OCI-LY7 (cell line): ENCODE measurements at regions not wholly inside any gene's neighbourhood (a gene's known extent, or its start where the extent isn't known, plus 50 kb on each side); places are given as distances from the start of the nearest gene placed in this dataset.

ENCODE experiments used
- CTCF ChIP-seq: fragments of 200-600 bp; sonication (generic); conservative IDR thresholded peaks from 2 replicates; pipeline ENCODE4 v1.5.1; 2014; ENCODE audit warnings: mild to moderate bottlenecking, antibody characterized with exemption, low read length, moderate library complexity, mixed read lengths
- EZH2phosphoT487 ChIP-seq: fragments of 200-600 bp; sonication (generic); IDR thresholded peaks from 2 replicates; pipeline ENCODE4 v1.6.1; 2018; ENCODE audit warnings: low read depth, borderline replicate concordance, mild to moderate bottlenecking, mixed run types, antibody characterized with exemption, low read length, moderate library complexity, mixed read lengths

DNA sequence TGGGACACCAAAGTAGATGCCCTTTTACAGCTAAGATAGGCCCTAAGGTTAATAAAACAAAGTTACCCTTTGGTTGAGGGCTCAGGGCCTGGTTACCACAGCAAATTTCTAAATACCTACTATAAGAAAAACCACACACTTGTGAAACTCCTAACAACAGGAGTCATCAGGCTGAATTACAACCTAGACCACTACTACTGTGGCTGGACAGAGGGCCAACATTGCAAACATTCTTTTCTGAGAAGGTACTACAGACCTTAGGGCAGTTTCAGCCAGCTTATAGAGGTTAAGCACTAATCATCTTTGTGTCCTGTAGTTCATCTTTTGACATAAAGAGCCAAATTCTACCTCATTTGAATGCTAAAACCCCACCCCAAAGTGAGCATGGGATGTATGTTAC, 504.0 kb downstream of the RAPGEF2 start:
- TF ChIP-seq CTCF (no peak), EZH2phosphoT487 (no peak)
